K562 (cell line): ENCODE measurements at regions not wholly inside any gene's neighbourhood (a gene's known extent, or its start where the extent isn't known, plus 50 kb on each side); places are given as distances from the start of the nearest gene placed in this dataset.

ENCODE experiments used
- EP300 ChIP-seq: IDR thresholded peaks from 2 replicates; pipeline ENCODE4 v1.6.1; 2012; ENCODE audit warnings: low read length, improper control_type of control experiment
- SP2 ChIP-seq: IDR thresholded peaks from 2 replicates; pipeline ENCODE4 v1.6.1; 2011; ENCODE audit warnings: mild to moderate bottlenecking, low read depth, low read length, moderate library complexity; ENCODE audit not compliant: poor library complexity, severe bottlenecking; ENCODE audit errors: extremely low read depth
- TSC22D4 ChIP-seq: fragments of 450-650 bp; IDR thresholded peaks from 2 replicates; pipeline ENCODE4 v1.6.1; 2016; ENCODE audit warnings: missing genetic modification characterization, missing biosample characterization, control low read depth
- ZNF232 ChIP-seq: sonication (generic); formaldehyde crosslinking; IDR thresholded peaks from 2 replicates; pipeline ENCODE4 v1.8.0; 2022; ENCODE audit warnings: mild to moderate bottlenecking, missing genetic modification reagents
- ZNF644 ChIP-seq: fragments of 200-800 bp; sonication (Bioruptor generic); IDR thresholded peaks from 2 replicates; pipeline ENCODE4 v1.6.1; 2016; ENCODE audit warnings: low read depth, missing genetic modification characterization, missing compliant biosample characterization
- TF ChIP-seq, protein P1 (sequence below): sonication (generic); formaldehyde crosslinking; IDR thresholded peaks from 2 replicates; pipeline ENCODE4 v1.8.1; 2023; ENCODE audit warnings: mild to moderate bottlenecking, missing genetic modification reagents
- TF ChIP-seq, protein P2 (sequence below), 3 experiments: IDR thresholded peaks in 2 of 3; conservative IDR thresholded peaks in 1 of 3; 2 replicates each; pipeline ENCODE4 v1.5.1; 2011 to 2012; ENCODE audit warnings: low read length in 3 of 3, mild to moderate bottlenecking in 3 of 3, control low read depth in 2 of 3, improper control_type of control experiment in 1 of 3, inconsistent platforms in 1 of 3, low read depth in 1 of 3, mixed read lengths in 1 of 3, moderate library complexity in 1 of 3; ENCODE audit not compliant: insufficient read depth in 2 of 3

DNA sequence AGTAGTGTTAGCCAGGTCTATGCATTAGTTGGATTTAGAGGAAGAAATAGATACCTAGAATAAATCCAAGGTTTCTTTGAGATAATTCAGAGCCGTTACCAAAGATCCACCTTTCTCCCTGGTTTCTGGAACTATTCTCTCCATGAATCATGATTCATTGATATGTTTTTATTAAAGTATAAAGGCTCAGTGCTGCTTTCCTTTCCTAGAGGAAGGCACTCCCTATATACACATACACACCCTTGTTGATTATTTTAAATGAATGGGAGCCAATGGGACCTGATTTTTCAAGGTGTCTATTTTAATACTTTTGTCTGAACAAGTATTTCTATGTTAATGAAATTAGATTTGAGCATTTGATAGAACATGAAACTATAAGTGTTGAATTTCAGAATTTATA is 146.8 kb upstream of the SPRY1 start:
- TF ChIP-seq, protein P1, sequence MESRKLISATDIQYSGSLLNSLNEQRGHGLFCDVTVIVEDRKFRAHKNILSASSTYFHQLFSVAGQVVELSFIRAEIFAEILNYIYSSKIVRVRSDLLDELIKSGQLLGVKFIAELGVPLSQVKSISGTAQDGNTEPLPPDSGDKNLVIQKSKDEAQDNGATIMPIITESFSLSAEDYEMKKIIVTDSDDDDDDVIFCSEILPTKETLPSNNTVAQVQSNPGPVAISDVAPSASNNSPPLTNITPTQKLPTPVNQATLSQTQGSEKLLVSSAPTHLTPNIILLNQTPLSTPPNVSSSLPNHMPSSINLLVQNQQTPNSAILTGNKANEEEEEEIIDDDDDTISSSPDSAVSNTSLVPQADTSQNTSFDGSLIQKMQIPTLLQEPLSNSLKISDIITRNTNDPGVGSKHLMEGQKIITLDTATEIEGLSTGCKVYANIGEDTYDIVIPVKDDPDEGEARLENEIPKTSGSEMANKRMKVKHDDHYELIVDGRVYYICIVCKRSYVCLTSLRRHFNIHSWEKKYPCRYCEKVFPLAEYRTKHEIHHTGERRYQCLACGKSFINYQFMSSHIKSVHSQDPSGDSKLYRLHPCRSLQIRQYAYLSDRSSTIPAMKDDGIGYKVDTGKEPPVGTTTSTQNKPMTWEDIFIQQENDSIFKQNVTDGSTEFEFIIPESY (CRISPR knock-in tag): no peak
- TF ChIP-seq ZNF232 (CRISPR knock-in tag): no peak
- no peak for TF ChIP-seq TSC22D4 (tag)
- TF ChIP-seq EP300: no peak
- no peak for TF ChIP-seq ZNF644 (tag)
- TF ChIP-seq, protein P2, sequence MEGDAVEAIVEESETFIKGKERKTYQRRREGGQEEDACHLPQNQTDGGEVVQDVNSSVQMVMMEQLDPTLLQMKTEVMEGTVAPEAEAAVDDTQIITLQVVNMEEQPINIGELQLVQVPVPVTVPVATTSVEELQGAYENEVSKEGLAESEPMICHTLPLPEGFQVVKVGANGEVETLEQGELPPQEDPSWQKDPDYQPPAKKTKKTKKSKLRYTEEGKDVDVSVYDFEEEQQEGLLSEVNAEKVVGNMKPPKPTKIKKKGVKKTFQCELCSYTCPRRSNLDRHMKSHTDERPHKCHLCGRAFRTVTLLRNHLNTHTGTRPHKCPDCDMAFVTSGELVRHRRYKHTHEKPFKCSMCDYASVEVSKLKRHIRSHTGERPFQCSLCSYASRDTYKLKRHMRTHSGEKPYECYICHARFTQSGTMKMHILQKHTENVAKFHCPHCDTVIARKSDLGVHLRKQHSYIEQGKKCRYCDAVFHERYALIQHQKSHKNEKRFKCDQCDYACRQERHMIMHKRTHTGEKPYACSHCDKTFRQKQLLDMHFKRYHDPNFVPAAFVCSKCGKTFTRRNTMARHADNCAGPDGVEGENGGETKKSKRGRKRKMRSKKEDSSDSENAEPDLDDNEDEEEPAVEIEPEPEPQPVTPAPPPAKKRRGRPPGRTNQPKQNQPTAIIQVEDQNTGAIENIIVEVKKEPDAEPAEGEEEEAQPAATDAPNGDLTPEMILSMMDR (IDR thresholded peaks at IDR 0.05 in 2 of 3, conservative IDR thresholded peaks at IDR 0.05 in 1 of 3; ENCODE audit: insufficient read depth in 2 of 3, low read depth in 1 of 3, low read length in 3 of 3): no peak
- no peak for TF ChIP-seq SP2
